HG03354 (cell line): ENCODE measurements at regions not wholly inside any gene's neighbourhood (a gene's known extent, or its start where the extent isn't known, plus 50 kb on each side); places are given as distances from the start of the nearest gene placed in this dataset.

Experiments used
- ATAC-seq: cut with Tn5 transposase; IDR thresholded peaks from one replicate; pipeline ENCODE4 v1.9.1; 2021; ENCODE audit warnings: mild to moderate bottlenecking; ENCODE audit not compliant: unreplicated experiment, poor library complexity, severe bottlenecking

GRCh38 chr13:40061466-40062450 is 406.3 kb downstream of the COG6 start:
- no peak for ATAC-seq

GRCh38 chr13:40063278-40063698 is 407.8 kb downstream of the COG6 start:
- no peak for ATAC-seq

- ATAC-seq, result no peak
These were observed 408.2 kb downstream of the COG6 start for GRCh38 chr13:40063703-40064102.

- no peak for ATAC-seq
These were observed 409.0 kb downstream of the COG6 start for GRCh38 chr13:40064154-40065097.

GRCh38 chr13:40069173-40070044 is 413.9 kb downstream of the COG6 start:
- ATAC-seq, result peak; percentile 71

- no peak for ATAC-seq
These were observed 414.9 kb downstream of the COG6 start for GRCh38 chr13:40070357-40070756.

GRCh38 chr13:40072663-40073120 is 417.2 kb downstream of the COG6 start:
- no peak for ATAC-seq

GRCh38 chr13:40074338-40074737 is 418.9 kb downstream of the COG6 start:
- no peak for ATAC-seq

- ATAC-seq, result no peak
These were observed 419.8 kb downstream of the COG6 start for GRCh38 chr13:40075281-40075680.

GRCh38 chr13:40076765-40077362 is 421.4 kb downstream of the COG6 start:
- no peak for ATAC-seq

- no peak for ATAC-seq
These were observed 422.1 kb downstream of the COG6 start for GRCh38 chr13:40077396-40078027.

- ATAC-seq, result no peak
These were observed 424.3 kb downstream of the COG6 start for GRCh38 chr13:40079721-40080120.

- ATAC-seq, result no peak
These were observed 425.2 kb downstream of the COG6 start for GRCh38 chr13:40080676-40081075.

GRCh38 chr13:40082639-40083038 is 427.2 kb downstream of the COG6 start:
- ATAC-seq, result no peak

GRCh38 chr13:40083841-40084240 is 428.4 kb downstream of the COG6 start:
- ATAC-seq, result no peak

- no peak for ATAC-seq
These were observed 429.5 kb downstream of the COG6 start for GRCh38 chr13:40084934-40085333.

- no peak for ATAC-seq
These were observed 431.9 kb downstream of the COG6 start for GRCh38 chr13:40087091-40088002.

- no peak for ATAC-seq
These were observed 438.6 kb downstream of the COG6 start for GRCh38 chr13:40094056-40094455.
